ENCODE measurements at regions not wholly inside any gene's neighbourhood (a gene's known extent, or its start where the extent isn't known, plus 50 kb on each side); places are given as distances from the start of the nearest gene placed in this dataset.

DNA sequence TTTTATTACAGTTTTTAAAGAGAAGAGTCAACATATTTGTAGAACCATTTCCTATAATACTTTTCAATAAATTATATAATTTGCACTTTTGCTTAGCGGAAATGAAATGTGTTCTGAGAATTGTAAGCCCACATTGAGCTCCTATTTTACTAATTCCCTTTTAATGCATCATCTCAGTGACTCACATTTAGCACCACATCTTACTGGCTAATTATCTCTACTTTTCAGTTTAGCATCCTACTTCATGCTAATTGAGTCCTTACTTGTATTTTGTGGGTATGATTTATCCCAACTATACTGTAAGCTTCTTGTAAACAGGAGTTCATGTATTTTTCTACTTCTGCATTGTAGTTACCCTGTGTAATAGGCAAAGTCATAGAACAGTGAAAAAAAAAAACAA lies 67.5 kb downstream of the TMX1 start:
- ATAC-seq (no peak), DNase-seq (no peak)
- H3K9me3 ChIP-seq (ENCODE audit: control insufficient read depth in 2 of 3, low read length in 3 of 3), result no peaks in the 10 kb centered on the region
- intact Hi-C loops (cut with micrococcal nuclease), result no loop called here
- no peaks in the 10 kb centered on the region for H3K4me1 Mint-ChIP-seq
- peaks cover 0 to 4% (median 0%) of the 10 kb centered on the region in 11 donors for H3K9me3 Mint-ChIP-seq
- ChIA-PET POLR2A (no interaction called here), CTCF (no interaction called here)
- H3K4me3 Mint-ChIP-seq, result no peak overlapping the region
- no peaks in the 10 kb centered on the region for H3K4me1 ChIP-seq (ENCODE audit: control insufficient read depth in 2 of 2, insufficient read depth in 2 of 2, low read length in 2 of 2)
- H3K36me3 ChIP-seq (ENCODE audit: control insufficient read depth in 2 of 3, insufficient read depth in 3 of 3, low read length in 3 of 3), result no peaks in the 10 kb centered on the region
- no peak overlapping the region for H3K27ac Mint-ChIP-seq
- H3K27ac ChIP-seq (ENCODE audit: low read depth, low read length), result no peak overlapping the region
- no peaks in the 10 kb centered on the region for H3K27me3 ChIP-seq (ENCODE audit: control insufficient read depth in 2 of 2, insufficient read depth in 2 of 2, low read length in 2 of 2)
- peaks cover 0 to 12% (median 0%) of the 10 kb centered on the region in 5 donors for H3K27me3 Mint-ChIP-seq
- H3K36me3 Mint-ChIP-seq, result peaks cover 0 to 3% (median 0%) of the 10 kb centered on the region in 5 donors
- no peak overlapping the region for H3K4me3 ChIP-seq (ENCODE audit: low read length)

DNA sequence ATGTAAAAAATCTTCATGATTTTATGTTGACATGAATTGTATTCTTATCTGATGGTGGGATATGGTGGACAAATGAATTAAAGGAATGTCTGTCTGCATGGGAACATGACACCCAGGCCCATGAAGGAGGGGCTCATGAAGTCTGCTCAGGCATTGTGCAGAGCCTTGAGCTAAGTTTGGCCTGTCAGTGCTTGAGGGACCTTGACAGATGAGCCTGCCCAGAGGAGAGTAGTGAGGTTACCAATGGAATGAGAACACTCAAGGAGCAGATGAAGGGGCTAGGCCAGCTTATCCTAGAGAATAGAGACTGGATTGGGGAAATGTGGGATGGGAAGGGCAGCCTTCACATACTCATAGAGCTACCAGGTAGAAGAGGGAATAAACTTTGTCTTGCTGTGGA lies 68.8 kb downstream of the TMX1 start:
- Mint-ChIP-seq H3K4me3 (no peak overlapping the region), H3K27me3 (peaks cover 0 to 12% (median 0%) of the 10 kb centered on the region in 5 donors), H3K36me3 (peaks cover 0 to 3% (median 0%) of the 10 kb centered on the region in 5 donors), H3K27ac (no peak overlapping the region), H3K4me1 (no peaks in the 10 kb centered on the region), H3K9me3 (peaks cover 0 to 4% (median 0%) of the 10 kb centered on the region in 11 donors)
- POLR2A ChIA-PET, result no interaction called here
- no peaks in the 10 kb centered on the region for H3K9me3 ChIP-seq (ENCODE audit: control insufficient read depth in 2 of 3, low read length in 3 of 3)
- no peak overlapping the region for H3K4me3 ChIP-seq (ENCODE audit: low read length)
- ATAC-seq (no peak), DNase-seq (no peak)
- no peaks in the 10 kb centered on the region for H3K27me3 ChIP-seq (ENCODE audit: control insufficient read depth in 2 of 2, insufficient read depth in 2 of 2, low read length in 2 of 2)
- no peaks in the 10 kb centered on the region for H3K36me3 ChIP-seq (ENCODE audit: control insufficient read depth in 2 of 3, insufficient read depth in 3 of 3, low read length in 3 of 3)
- H3K4me1 ChIP-seq (ENCODE audit: control insufficient read depth in 2 of 2, insufficient read depth in 2 of 2, low read length in 2 of 2), result no peaks in the 10 kb centered on the region
- H3K27ac ChIP-seq (ENCODE audit: low read depth, low read length), result no peak overlapping the region
- intact Hi-C loops (cut with micrococcal nuclease), result no loop called here
- CTCF ChIA-PET, result no interaction called here

DNA sequence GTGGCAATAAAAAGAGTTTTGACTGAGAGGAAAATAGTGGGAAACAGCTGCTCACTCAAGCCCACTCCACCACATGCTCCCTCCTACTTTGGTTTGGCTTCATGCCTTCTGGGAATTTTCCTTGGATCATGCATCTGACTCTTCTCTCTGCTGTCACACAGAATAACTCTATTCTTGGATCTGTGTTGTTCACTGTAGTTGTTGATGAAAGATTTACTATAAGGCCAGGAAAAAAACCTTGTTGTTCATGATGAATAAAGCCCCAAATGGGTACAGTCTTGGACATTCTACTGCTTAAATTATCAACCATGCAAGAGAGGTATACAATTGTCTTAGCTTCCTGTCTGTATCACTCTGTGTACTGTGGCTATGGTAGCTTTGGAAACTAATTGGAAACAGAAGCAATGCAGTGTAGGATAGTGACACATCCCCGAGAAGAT lies 70.5 kb downstream of the TMX1 start:
- no peaks in the 10 kb centered on the region for H3K4me1 Mint-ChIP-seq
- H3K9me3 ChIP-seq (ENCODE audit: control insufficient read depth in 2 of 3, low read length in 3 of 3), result no peaks in the 10 kb centered on the region

DNA sequence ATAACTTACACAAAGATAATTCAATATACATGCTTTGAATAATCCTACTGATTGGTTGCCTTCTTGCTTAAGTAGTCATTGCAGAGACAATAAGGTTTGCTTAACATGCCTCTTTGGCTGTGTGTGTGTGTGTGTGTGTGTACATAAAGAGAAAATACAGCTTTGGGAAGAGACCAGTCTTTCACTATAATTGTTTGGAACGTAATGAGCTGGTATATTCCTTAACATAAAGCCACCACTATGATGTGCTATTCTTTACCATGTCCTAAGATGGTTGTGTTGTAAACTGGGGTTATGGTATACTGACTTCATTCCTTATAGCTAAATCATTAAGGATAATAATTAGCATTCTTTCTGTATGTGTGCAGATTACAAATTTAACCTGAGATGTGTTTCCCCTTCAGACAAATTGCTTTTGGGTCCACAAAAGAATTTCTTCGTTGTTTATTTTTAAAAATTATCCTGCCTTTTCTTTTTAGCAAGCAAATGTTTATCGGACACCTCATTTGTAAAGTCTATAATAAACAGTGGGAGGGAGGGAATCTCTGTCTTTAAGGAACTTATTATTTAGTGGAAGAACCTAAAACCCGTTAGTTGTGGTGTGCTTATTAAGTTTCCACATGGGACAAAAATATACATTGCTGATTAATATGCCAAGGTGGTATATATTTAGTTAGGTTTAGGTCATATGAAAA lies 74.4 kb downstream of the TMX1 start:
- Histone ChIP-seq H3K9me3 (ENCODE audit: control insufficient read depth in 2 of 3, low read length in 3 of 3) (no peaks in the 10 kb centered on the region), H3K27me3 (ENCODE audit: control insufficient read depth in 2 of 2, insufficient read depth in 2 of 2, low read length in 2 of 2) (no peaks in the 10 kb centered on the region), H3K36me3 (ENCODE audit: control insufficient read depth in 2 of 3, insufficient read depth in 3 of 3, low read length in 3 of 3) (no peaks in the 10 kb centered on the region), H3K4me3 (ENCODE audit: low read length) (no peak overlapping the region), H3K4me1 (ENCODE audit: control insufficient read depth in 2 of 2, insufficient read depth in 2 of 2, low read length in 2 of 2) (no peaks in the 10 kb centered on the region), H3K27ac (ENCODE audit: low read depth, low read length) (no peak overlapping the region)
- Mint-ChIP-seq H3K36me3 (no peaks in the 10 kb centered on the region), H3K27me3 (peaks cover 0 to 6% (median 0%) of the 10 kb centered on the region in 5 donors), H3K4me1 (no peaks in the 10 kb centered on the region), H3K9me3 (no peaks in the 10 kb centered on the region), H3K4me3 (no peak overlapping the region), H3K27ac (no peak overlapping the region)
- intact Hi-C loops (cut with micrococcal nuclease), result no loop called here
- ChIA-PET POLR2A (no interaction called here), CTCF (no interaction called here)
- ATAC-seq (no peak), DNase-seq (no peak)

More for the DNA sequence above, 70.5 kb downstream of the TMX1 start:
- Mint-ChIP-seq H3K9me3 (peaks cover 0 to 4% (median 0%) of the 10 kb centered on the region in 11 donors), H3K27me3 (peaks cover 0 to 12% (median 0%) of the 10 kb centered on the region in 5 donors), H3K4me3 (no peak overlapping the region), H3K27ac (no peak overlapping the region), H3K36me3 (peaks cover 0 to 3% (median 0%) of the 10 kb centered on the region in 5 donors)
- Histone ChIP-seq H3K27ac (ENCODE audit: low read depth, low read length) (no peak overlapping the region), H3K4me3 (ENCODE audit: low read length) (no peak overlapping the region), H3K36me3 (ENCODE audit: control insufficient read depth in 2 of 3, insufficient read depth in 3 of 3, low read length in 3 of 3) (no peaks in the 10 kb centered on the region), H3K27me3 (ENCODE audit: control insufficient read depth in 2 of 2, insufficient read depth in 2 of 2, low read length in 2 of 2) (no peaks in the 10 kb centered on the region), H3K4me1 (ENCODE audit: control insufficient read depth in 2 of 2, insufficient read depth in 2 of 2, low read length in 2 of 2) (no peaks in the 10 kb centered on the region)
- POLR2A ChIA-PET, result no interaction called here
- DNase-seq, result no peak
- CTCF ChIA-PET, result no interaction called here
- no peak for ATAC-seq
- intact Hi-C loops (cut with micrococcal nuclease), result no loop called here

DNA sequence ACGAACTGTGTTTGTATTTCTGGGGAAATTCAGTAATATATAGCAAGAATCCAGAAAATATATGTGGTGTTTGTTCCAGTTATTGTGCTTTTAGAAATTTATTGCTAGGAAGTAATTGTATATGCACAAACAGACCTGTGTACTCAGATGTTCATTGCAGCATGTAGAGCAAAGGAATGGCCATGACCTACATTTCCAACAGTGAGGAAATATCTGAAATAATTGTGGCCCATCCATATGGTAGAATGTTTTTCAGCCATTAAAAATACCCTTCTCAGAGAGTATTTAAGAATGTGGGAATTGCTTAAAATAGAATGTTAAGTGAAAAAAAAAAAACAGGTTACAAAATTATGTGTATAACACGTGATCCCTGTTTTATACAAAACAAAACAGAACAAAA lies 77.3 kb downstream of the TMX1 start:
- ChIA-PET POLR2A (no interaction called here), CTCF (no interaction called here)
- no peaks in the 10 kb centered on the region for H3K36me3 ChIP-seq (ENCODE audit: control insufficient read depth in 2 of 3, insufficient read depth in 3 of 3, low read length in 3 of 3)
- Mint-ChIP-seq H3K4me3 (no peak overlapping the region), H3K27me3 (peaks cover 0 to 3% (median 0%) of the 10 kb centered on the region in 5 donors), H3K9me3 (no peaks in the 10 kb centered on the region), H3K27ac (no peak overlapping the region), H3K4me1 (no peaks in the 10 kb centered on the region), H3K36me3 (no peaks in the 10 kb centered on the region)
- H3K27me3 ChIP-seq (ENCODE audit: control insufficient read depth in 2 of 2, insufficient read depth in 2 of 2, low read length in 2 of 2), result no peaks in the 10 kb centered on the region
- H3K4me1 ChIP-seq (ENCODE audit: control insufficient read depth in 2 of 2, insufficient read depth in 2 of 2, low read length in 2 of 2), result no peaks in the 10 kb centered on the region
- ATAC-seq (no peak), DNase-seq (no peak)
- H3K27ac ChIP-seq (ENCODE audit: low read depth, low read length), result no peak overlapping the region
- intact Hi-C loops (cut with micrococcal nuclease), result no loop called here
- H3K4me3 ChIP-seq (ENCODE audit: low read length), result no peak overlapping the region
- H3K9me3 ChIP-seq (ENCODE audit: control insufficient read depth in 2 of 3, low read length in 3 of 3), result no peaks in the 10 kb centered on the region

DNA sequence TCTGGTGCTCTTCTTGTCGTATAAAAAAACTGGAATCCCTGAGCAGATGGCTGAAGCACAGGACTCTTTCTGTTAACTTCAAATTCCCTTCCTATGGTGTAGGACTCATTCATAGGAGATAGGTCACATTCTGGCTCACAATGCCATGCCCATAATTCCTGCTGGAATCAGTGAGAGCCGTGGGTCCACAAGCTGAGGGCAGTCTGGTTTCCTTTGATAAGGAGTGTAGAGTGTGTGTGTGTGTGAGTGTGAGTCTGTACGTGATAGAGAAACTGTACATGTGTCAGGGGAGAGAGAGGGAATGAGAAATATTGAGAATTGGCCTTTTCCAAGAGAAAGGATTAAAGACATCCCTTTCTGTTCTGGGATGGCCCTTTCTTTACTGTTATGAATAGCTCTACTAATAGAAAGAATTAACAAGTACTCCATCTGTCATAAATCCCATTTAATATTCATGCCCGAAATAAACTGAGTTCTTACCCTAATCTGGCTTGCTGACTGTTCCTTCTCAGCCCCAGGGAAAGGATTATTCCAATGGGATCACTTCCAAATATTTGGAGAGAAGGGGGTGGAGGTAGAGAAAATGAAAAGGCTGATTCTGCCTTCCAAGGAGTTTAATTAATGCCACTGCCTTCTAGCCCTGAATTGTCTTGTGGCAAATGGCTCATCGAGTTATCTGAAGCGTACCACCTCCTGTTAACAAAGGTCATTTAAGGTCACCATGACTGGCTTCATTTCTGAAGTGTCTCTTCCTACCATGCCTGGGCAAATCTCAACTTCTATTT lies 79.0 kb downstream of the TMX1 start:
- POLR2A ChIA-PET, result no interaction called here
- no peaks in the 10 kb centered on the region for H3K36me3 Mint-ChIP-seq
- H3K4me1 Mint-ChIP-seq, result no peaks in the 10 kb centered on the region
- peaks cover 0 to 5% (median 0%) of the 10 kb centered on the region in 5 donors for H3K27me3 Mint-ChIP-seq
- Histone ChIP-seq H3K27me3 (ENCODE audit: control insufficient read depth in 2 of 2, insufficient read depth in 2 of 2, low read length in 2 of 2) (no peaks in the 10 kb centered on the region), H3K4me3 (ENCODE audit: low read length) (no peak overlapping the region), H3K27ac (ENCODE audit: low read depth, low read length) (no peak overlapping the region), H3K9me3 (ENCODE audit: control insufficient read depth in 2 of 3, low read length in 3 of 3) (no peaks in the 10 kb centered on the region), H3K36me3 (ENCODE audit: control insufficient read depth in 2 of 3, insufficient read depth in 3 of 3, low read length in 3 of 3) (no peaks in the 10 kb centered on the region), H3K4me1 (ENCODE audit: control insufficient read depth in 2 of 2, insufficient read depth in 2 of 2, low read length in 2 of 2) (no peaks in the 10 kb centered on the region)
- intact Hi-C loops (cut with micrococcal nuclease), result no loop called here
- no peaks in the 10 kb centered on the region for H3K9me3 Mint-ChIP-seq
- DNase-seq, result no peak
- H3K27ac Mint-ChIP-seq, result no peak overlapping the region
- no peak for ATAC-seq
- H3K4me3 Mint-ChIP-seq, result no peak overlapping the region
- CTCF ChIA-PET, result no interaction called here

DNA sequence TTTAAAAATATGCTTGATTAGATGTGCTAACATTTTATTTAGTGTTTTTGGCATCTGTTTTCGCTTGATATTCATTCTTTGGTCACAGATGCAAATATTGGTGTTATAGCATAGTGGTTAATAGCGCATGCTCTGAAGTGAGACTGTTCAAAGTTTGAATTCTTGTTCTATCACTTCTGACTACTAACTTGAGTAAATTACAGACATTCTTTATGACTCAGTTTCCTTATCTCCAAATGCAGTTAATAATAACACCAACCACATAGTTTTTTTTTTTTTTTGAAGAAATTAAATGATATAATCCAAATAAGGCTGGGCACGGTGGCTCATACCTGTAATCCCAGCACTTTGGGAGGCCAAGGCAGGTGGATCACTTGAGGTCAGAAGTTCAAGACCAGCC lies 81.0 kb downstream of the TMX1 start:
- intact Hi-C loops (cut with micrococcal nuclease), result no loop called here
- H3K27ac Mint-ChIP-seq, result no peak overlapping the region
- Histone ChIP-seq H3K27ac (ENCODE audit: low read depth, low read length) (no peak overlapping the region), H3K9me3 (ENCODE audit: control insufficient read depth in 2 of 3, low read length in 3 of 3) (no peaks in the 10 kb centered on the region), H3K4me3 (ENCODE audit: low read length) (no peak overlapping the region), H3K4me1 (ENCODE audit: control insufficient read depth in 2 of 2, insufficient read depth in 2 of 2, low read length in 2 of 2) (no peaks in the 10 kb centered on the region), H3K36me3 (ENCODE audit: control insufficient read depth in 2 of 3, insufficient read depth in 3 of 3, low read length in 3 of 3) (no peaks in the 10 kb centered on the region), H3K27me3 (ENCODE audit: control insufficient read depth in 2 of 2, insufficient read depth in 2 of 2, low read length in 2 of 2) (no peaks in the 10 kb centered on the region)
- H3K36me3 Mint-ChIP-seq, result no peaks in the 10 kb centered on the region
- H3K4me1 Mint-ChIP-seq, result no peaks in the 10 kb centered on the region
- H3K27me3 Mint-ChIP-seq, result peaks cover 4 to 18% (median 8%) of the 10 kb centered on the region in 5 donors
- DNase-seq (no peak), ATAC-seq (no peak)
- no peaks in the 10 kb centered on the region for H3K9me3 Mint-ChIP-seq
- H3K4me3 Mint-ChIP-seq, result no peak overlapping the region
- ChIA-PET POLR2A (no interaction called here), CTCF (no interaction called here)

Data from naive thymus-derived CD4-positive, alpha-beta T cell (primary cell).